GM12878 (cell line): ENCODE measurements at regions not wholly inside any gene's neighbourhood (a gene's known extent, or its start where the extent isn't known, plus 50 kb on each side); places are given as distances from the start of the nearest gene placed in this dataset.

ENCODE experiments used
- ATAC-seq: fragments of 200-7000 bp; cut with Tn5 transposase; 3 replicates; pipeline ENCODE4 v1.9.1; 2020; ENCODE audit warnings: mild to moderate bottlenecking, moderate library complexity
- BruUV-seq: library from RNA; stranded (reverse); fragments of 400-500 nt; replicated peaks from 2 replicates; lab custom pipeline; 2021; lab: Mats Ljungman, UMichigan
- CTCF ChIA-PET: fragments of 300-600 bp; sonication (Branson Sonifier 250); formaldehyde crosslinking; extraction: SDS; loops from one replicate; lab custom pipeline; 2021; ENCODE audit warnings: inconsistent platforms; lab: Yijun Ruan, JAX
- POLR2A ChIA-PET: fragments of 350-600 bp; formaldehyde crosslinking; extraction: SDS; loops from one replicate; lab custom pipeline; 2021; ENCODE audit warnings: inconsistent platforms; lab: Charles Lee
- RAD21 ChIA-PET: fragments of 300-600 bp; sonication (Branson Sonifier 250); formaldehyde crosslinking; loops from one replicate; lab custom pipeline; 2023; ENCODE audit warnings: antibody characterized with exemption; ENCODE audit not compliant: unreplicated experiment; lab: Charles Lee
- SMC1A ChIA-PET: fragments of 300-600 bp; sonication (Branson Sonifier 250); formaldehyde crosslinking; loops from one replicate; lab custom pipeline; 2023; ENCODE audit not compliant: unreplicated experiment, uncharacterized antibody; lab: Charles Lee
- DNase-seq: peaks from one replicate; pipeline ENCODE4 v3.0.0-alpha.2; 2011; ENCODE audit warnings: low read depth, low spot score
- FAIRE-seq: peaks from 3 replicates; lab custom pipeline; 2011; peaks lifted over from hg19 to GRCh38; lab: Jason Lieb, UNC
- H2AFZ ChIP-seq: 2 replicates; pipeline ENCODE4 v1.6.0; 2011; ENCODE audit warnings: low read depth, low read length, control low read depth; ENCODE audit not compliant: control insufficient read depth
- H3K27ac ChIP-seq: 2 replicates; pipeline ENCODE4 v1.5.1; 2011; ENCODE audit warnings: control low read depth; ENCODE audit not compliant: control insufficient read depth, insufficient read depth
- H3K27me3 ChIP-seq, 2 experiments: replicated peaks in 1 of 2; 2 replicates each; pipeline versions ENCODE4 v1.6.0 to v1.6.1; 2011; ENCODE audit warnings: low read length in 1 of 2; ENCODE audit not compliant: control insufficient read depth in 2 of 2, insufficient read depth in 2 of 2
- H3K36me3 ChIP-seq, 2 experiments: 2 replicates each; pipeline ENCODE4 v1.5.1; 2011; ENCODE audit warnings: low read length in 1 of 2; ENCODE audit not compliant: control insufficient read depth in 2 of 2, insufficient read depth in 2 of 2
- H3K4me1 ChIP-seq: 2 replicates; pipeline ENCODE4 v1.6.1; 2011; ENCODE audit warnings: mild to moderate bottlenecking, low read length, moderate library complexity, mixed read lengths; ENCODE audit not compliant: control insufficient read depth, insufficient read depth
- H3K4me2 ChIP-seq: 2 replicates; pipeline ENCODE4 v1.6.0; 2011; ENCODE audit warnings: control low read depth; ENCODE audit not compliant: control insufficient read depth, insufficient read depth
- H3K4me3 ChIP-seq: fragments of 200-600 bp; sonication (generic); 2 replicates; pipeline ENCODE4 v1.5.1; 2016
- H3K79me2 ChIP-seq: 2 replicates; pipeline ENCODE4 v1.6.0; 2011; ENCODE audit warnings: low read length; ENCODE audit not compliant: control insufficient read depth, insufficient read depth
- H3K9ac ChIP-seq: 2 replicates; pipeline ENCODE4 v1.8.0; 2011; ENCODE audit warnings: low read length, control low read depth, mixed read lengths; ENCODE audit not compliant: control insufficient read depth, insufficient read depth
- H3K9me3 ChIP-seq: replicated peaks from 3 replicates; pipeline ENCODE4 v1.5.1; 2011; ENCODE audit warnings: mild to moderate bottlenecking, low read length; ENCODE audit not compliant: control insufficient read depth, insufficient read depth
- H4K20me1 ChIP-seq: 2 replicates; pipeline ENCODE4 v1.6.0; 2011; ENCODE audit not compliant: control insufficient read depth, insufficient read depth
- CUX1 ChIP-seq: IDR thresholded peaks from 2 replicates; pipeline ENCODE4 v1.6.1; 2012; ENCODE audit warnings: improper control_type of control experiment, low read depth, low read length; ENCODE audit not compliant: insufficient replicate concordance
- PBX3 ChIP-seq: IDR thresholded peaks from 2 replicates; pipeline ENCODE4 v1.6.1; 2011; ENCODE audit warnings: mild to moderate bottlenecking, low read depth, low read length, moderate library complexity; ENCODE audit not compliant: insufficient replicate concordance
- WGBS: methylation state at CpG from one replicate; pipeline ENCODE4 v1.1.6; 2016; ENCODE audit warnings: low lambda C conversion rate; ENCODE audit not compliant: insufficient replicate concordance, insufficient coverage; ENCODE audit errors: missing lambda C conversion rate; 5-methylcytosine and 5-hydroxymethylcytosine counted together
- in situ Hi-C: fragments of 300-500 bp; cut with MboI; formaldehyde crosslinking; loops from 9 replicates; pipeline ENCODE4 v1.14.3; 2018; ENCODE audit warnings: mixed read lengths
- intact Hi-C: fragments of 100-400 bp; cut with micrococcal nuclease; formaldehyde crosslinking; loops from one replicate; pipeline ENCODE4 v1.14.2; 2022; ENCODE audit not compliant: unreplicated experiment

DNA sequence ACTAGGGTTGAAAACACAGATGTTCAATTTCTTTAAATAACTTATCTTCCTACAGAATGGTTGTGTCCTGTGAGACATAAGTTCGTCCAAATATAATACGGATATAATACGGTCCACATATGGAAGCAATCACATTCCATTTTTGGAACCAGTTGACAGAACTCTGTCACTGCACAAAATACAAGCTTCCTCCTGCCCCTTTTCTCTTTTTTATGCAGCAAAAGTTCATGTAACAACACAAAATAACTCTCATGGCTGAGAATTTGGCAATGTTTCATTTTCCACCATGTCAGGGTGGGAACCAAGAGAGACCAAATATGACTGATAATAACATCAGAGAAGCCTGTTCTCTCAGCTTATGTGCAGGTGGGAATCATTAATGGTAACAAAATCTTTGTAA lies 158.1 kb upstream of the ZNF385D start:
- Histone ChIP-seq H3K4me3 (no peak overlapping the region), H4K20me1 (no peaks in the 10 kb centered on the region), H3K27ac (no peak overlapping the region)
- no peak for TF ChIP-seq CUX1
- no peak for TF ChIP-seq PBX3
- TF ChIP-seq, all 136 proteins: peak for 0
- DNase-seq (no peak), FAIRE-seq (no peak), ATAC-seq (no peak)
- Histone ChIP-seq H3K4me1 (no peaks in the 10 kb centered on the region), H3K9me3 (no peaks in the 10 kb centered on the region), H3K9ac (no peak overlapping the region), H3K79me2 (no peaks in the 10 kb centered on the region), H2AFZ (no peak overlapping the region), H3K36me3 (no peaks in the 10 kb centered on the region), H3K4me2 (no peak overlapping the region), H3K27me3 (no peaks in the 10 kb centered on the region)
- POLR2A ChIA-PET = no interaction called here
- intact Hi-C loops (no loop called here), in situ Hi-C loops (no loop called here)
- 32% methylated on average over 3 of the region's 3 CpGs for WGBS
- SMC1A ChIA-PET = interaction anchor here (0.9 to 1.6 kb wide), 2 partner anchors 30 to 208 kb away, joined by 3 read pairs; no protein-coding TSS in a partner anchor
- CTCF ChIA-PET = no interaction called here
- BruUV-seq = no TSS peak
- RAD21 ChIA-PET = no interaction called here
